Right kidney (tissue), 1 donor: ENCODE measurements at regions not wholly inside any gene's neighbourhood (a gene's known extent, or its start where the extent isn't known, plus 50 kb on each side); places are given as distances from the start of the nearest gene placed in this dataset.

ENCODE experiments used
- DNase-seq: peaks from one replicate; pipeline ENCODE4 v3.0.0-alpha.2; 2016

GRCh38 chr10:69716711-69717560 lies 84.8 kb upstream of the COL13A1 start:
- DNase-seq, result no peak

- DNase-seq, result no peak
Measured at GRCh38 chr10:69718951-69719350, 82.8 kb upstream of the COL13A1 start.

DNA sequence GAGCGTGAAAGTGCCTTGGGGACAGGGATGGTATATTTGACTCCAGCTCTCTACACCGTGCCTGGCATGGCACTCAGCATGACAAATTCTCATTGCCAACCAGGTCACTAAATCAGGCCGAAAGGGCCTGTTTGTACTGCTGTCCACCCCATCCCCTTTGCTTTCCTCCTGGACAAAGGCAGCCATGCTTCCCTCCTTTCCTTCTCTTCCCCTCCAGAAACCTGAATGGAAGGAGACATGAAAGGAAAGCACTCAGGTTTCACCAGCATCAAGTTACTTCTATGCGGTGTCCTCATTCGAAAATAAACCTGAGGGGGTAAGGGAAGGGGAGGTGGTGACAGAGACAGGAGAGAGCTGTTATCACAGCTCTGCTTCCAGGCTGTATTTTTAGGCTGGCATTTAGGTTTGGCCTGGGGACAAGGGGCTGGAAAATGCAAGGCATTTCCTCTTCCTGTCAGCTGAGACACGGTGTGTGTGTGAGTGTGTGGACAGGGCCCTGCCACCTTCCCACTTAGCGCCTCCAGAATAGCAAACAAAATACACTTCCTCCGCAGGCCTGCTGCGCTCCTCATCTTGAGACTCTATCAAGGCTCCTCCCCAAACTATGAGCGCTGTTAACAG lies 79.9 kb upstream of the COL13A1 start:
- DNase-seq, result no peak

GRCh38 chr10:69723653-69724052 lies 78.1 kb upstream of the COL13A1 start:
- no peak for DNase-seq

DNA sequence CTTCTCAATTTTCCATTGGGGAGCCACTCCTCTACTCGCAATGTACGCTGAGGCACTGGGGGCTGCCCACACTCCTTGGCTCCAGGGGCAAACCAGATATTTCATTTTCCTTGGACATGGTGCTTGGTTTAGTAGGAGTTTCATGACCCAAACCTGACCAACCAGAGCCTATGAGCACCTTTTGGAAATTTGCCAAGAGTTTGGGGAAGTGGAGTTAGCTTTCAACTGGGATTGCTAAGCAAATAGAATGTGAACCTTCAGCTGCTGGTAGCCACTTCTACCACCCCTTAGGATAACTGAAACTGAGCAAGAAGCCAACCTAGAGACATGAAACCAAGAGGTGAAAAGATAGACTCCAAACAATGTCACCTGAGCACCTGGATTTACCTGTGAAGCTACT lies 74.9 kb upstream of the COL13A1 start:
- no peak for DNase-seq

GRCh38 chr10:69728335-69728870 lies 73.3 kb upstream of the COL13A1 start:
- no peak for DNase-seq

GRCh38 chr10:69729326-69730048 lies 72.2 kb upstream of the COL13A1 start:
- no peak for DNase-seq

- no peak for DNase-seq
Measured at GRCh38 chr10:69730251-69731156, 71.2 kb upstream of the COL13A1 start.

DNA sequence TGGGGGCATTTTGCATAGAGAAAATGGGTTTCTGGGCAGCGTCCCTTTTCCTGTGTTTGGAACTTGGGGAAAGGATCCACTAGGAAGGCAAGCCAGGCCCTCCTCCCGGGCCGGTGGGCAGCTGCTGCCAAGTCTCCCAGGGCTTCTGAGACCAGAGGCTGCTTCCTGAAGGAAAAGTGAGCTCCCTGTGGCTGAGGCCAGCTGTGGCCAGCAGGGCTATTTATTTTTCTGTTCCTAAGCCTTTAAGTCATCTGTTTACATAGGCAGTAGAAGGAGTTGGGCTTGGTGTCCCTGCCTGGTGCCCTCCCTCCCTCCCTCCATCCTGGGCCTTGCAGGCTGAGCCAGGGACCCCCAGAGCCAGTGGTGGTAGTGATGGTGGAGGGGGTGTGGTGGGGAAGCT lies 70.5 kb upstream of the COL13A1 start:
- no peak for DNase-seq

DNA sequence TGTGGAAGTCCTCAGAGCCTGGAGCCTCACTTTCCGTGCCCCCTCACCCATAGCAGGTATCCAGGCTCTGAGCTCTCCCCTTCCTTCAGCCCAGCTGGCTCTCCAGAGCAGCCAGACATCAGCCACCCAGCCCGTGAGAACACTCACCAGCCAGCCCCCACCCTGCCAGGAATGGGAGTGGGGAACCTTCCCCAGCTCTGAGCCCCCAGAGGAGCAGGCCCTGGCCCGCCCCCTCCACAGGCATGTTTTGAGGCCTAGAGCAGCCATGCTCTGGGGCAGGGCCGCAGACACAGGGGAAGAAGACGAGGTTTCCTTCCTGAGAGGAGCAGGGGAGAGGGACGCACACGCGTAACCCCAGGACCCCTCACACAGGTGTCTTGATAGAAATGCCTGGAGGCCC lies 70.0 kb upstream of the COL13A1 start:
- no peak for DNase-seq

- DNase-seq, result no peak
Measured at GRCh38 chr10:69732147-69732825, 69.4 kb upstream of the COL13A1 start.

- DNase-seq, result no peak
Measured at GRCh38 chr10:69732826-69733150, 68.9 kb upstream of the COL13A1 start.

DNA sequence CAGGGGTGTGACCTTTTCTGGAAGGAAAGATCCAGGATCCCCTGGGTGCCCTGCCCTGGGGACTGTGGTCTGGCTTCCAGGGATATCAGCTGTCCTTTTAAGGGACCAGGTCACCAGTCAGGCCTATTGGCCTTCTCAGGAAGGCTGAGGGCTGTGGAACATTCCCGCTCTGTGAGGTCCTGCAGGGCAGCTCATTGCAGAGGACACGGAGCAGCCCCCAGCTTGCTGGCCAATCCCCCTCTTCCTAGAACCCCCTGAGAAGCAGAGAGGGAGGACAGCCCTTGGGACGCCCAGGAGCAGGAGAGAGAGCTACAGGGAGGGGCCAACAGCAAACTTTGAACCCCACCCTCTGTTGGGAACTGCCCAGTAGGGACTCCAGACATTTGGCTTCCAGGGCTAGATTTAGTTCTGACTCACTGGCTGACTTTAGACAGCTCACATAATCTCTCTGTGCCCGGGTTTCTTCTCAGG lies 67.9 kb upstream of the COL13A1 start:
- no peak for DNase-seq

GRCh38 chr10:69734416-69734796 lies 67.3 kb upstream of the COL13A1 start:
- no peak for DNase-seq

- DNase-seq, result no peak
Measured at GRCh38 chr10:69734797-69735468, 66.8 kb upstream of the COL13A1 start.

- DNase-seq, result no peak
Measured at GRCh38 chr10:69736886-69737641, 64.6 kb upstream of the COL13A1 start.

DNA sequence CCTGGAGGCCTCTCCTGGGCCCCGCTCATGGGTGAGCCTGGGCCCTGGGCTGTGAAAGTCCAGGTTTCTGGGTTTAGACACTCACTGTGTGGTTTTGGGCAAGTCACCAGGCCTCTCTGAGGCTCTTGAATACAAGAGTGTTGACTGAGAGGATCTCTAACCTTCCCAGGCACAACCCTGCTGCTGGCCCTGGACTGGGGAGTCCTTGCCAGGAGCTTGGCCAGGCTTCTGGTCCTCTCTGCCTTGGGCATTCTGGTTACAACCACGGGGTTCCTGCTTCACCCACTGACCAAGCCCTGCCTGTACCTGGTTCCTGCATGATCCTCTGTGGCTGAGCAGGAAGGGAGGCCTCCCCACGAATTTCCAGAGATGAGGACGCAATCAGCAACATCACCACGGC lies 63.6 kb upstream of the COL13A1 start:
- no peak for DNase-seq

DNA sequence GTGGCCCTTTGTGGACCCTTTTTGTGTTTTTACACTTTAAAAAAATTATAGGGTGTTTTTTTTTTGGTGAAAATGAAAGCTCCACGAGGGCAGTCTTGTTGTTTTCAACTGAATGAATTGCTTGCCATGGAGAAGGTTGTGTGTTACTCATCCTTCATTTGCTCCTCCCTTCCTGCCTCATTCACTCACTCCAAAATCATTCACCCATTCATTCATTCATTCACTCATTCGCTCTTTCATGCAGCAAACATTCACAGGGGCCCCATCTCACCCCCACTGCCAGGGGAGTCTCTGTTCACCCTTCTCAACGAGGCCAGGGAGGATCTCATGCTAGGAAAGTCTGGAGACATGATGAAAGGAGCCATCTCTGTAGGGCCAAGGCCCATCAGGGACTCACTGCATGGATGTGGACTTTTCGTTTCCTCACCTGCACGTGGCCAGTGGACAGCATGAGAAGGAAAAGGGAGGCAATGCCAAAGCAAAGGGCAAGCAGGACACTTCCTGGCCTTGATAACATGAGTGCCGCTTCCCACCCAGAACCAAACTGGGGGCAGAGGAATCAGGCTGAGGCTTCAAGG lies 62.8 kb upstream of the COL13A1 start:
- DNase-seq, result no peak

GRCh38 chr10:69739634-69740033 lies 62.1 kb upstream of the COL13A1 start:
- no peak for DNase-seq

GRCh38 chr10:69740126-69740525 lies 61.6 kb upstream of the COL13A1 start:
- DNase-seq, result no peak
